ENCODE measurements at regions not wholly inside any gene's neighbourhood (a gene's known extent, or its start where the extent isn't known, plus 50 kb on each side); places are given as distances from the start of the nearest gene placed in this dataset.
"Not testable (repeated sequence)": the region's sequence is repeated elsewhere in the genome, so short reads cannot be mapped to it uniquely, and the experiment has no call there.

DNA sequence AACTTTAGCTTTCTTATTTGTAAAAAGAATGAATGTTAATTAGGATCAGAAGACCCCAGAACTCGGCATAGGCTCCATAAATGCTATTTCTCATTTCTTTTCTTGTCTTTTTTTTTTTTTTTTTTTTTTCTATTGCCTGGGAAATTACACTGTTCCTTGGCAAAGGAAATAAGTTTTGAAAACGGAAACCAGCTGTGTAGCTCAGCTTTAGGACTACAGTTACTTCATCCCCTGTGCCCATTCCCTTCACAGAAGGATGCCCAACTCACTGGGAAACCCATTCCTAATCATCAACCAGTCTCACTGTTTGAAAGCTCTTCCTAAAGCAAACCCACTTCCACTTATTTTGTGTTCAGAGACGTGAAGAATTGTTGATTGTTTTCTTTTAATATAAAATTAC lies 254.0 kb upstream of the IL12A start:
- no peaks in the 10 kb centered on the region for H3K36me3 ChIP-seq (ENCODE audit: insufficient read depth, low read length)
- H3K4me3 ChIP-seq, result no peak overlapping the region
- no peaks in the 10 kb centered on the region for H3K9me3 ChIP-seq (ENCODE audit: low read depth, low read length)
- TF ChIP-seq POLR2AphosphoS5 (IDR thresholded peaks at IDR 0.05; ENCODE audit: borderline replicate concordance, low read depth, low read length), result no peak
- TF ChIP-seq FOXP2 (optimal IDR thresholded peaks at IDR 0.05; ENCODE audit: control extremely low read depth, extremely low read length, insufficient read depth), result no peak
- no peak overlapping the region for H3K27ac ChIP-seq
- no peak overlapping the region for H3K9ac ChIP-seq (ENCODE audit: insufficient read length)
- DNase-seq (ENCODE audit: low read depth, low spot score), result no peak

DNA sequence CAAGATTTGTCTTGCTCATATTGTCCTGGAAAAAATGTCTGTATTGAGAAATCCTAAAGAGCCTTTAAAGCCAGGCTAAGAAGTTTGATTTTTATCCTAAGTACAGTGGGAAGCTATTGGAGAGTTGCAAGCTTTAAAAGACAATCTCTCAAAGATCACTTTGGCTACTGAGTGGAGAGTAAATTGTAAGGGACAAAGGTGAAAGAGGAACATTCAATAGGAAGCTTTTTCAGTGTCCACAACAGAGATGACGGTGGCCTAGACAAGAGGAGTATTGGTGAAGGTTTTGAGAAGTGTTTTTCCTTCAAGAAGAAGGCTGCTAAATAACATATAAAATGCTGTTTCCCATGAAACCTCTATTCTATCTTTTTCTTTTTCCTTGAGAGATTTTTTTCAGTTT lies 249.5 kb upstream of the IL12A start:
- Histone ChIP-seq H3K27ac (no peak overlapping the region), H3K4me3 (no peak overlapping the region), H3K9ac (ENCODE audit: insufficient read length) (no peak overlapping the region), H3K9me3 (ENCODE audit: low read depth, low read length) (no peaks in the 10 kb centered on the region), H3K36me3 (ENCODE audit: insufficient read depth, low read length) (no peaks in the 10 kb centered on the region)
- no peak for TF ChIP-seq FOXP2 (optimal IDR thresholded peaks at IDR 0.05; ENCODE audit: control extremely low read depth, extremely low read length, insufficient read depth)
- no peak for TF ChIP-seq EZH2 (IDR thresholded peaks at IDR 0.05)
- no peak for TF ChIP-seq POLR2AphosphoS5 (IDR thresholded peaks at IDR 0.05; ENCODE audit: borderline replicate concordance, low read depth, low read length)
- no peak for DNase-seq (ENCODE audit: low read depth, low spot score)

DNA sequence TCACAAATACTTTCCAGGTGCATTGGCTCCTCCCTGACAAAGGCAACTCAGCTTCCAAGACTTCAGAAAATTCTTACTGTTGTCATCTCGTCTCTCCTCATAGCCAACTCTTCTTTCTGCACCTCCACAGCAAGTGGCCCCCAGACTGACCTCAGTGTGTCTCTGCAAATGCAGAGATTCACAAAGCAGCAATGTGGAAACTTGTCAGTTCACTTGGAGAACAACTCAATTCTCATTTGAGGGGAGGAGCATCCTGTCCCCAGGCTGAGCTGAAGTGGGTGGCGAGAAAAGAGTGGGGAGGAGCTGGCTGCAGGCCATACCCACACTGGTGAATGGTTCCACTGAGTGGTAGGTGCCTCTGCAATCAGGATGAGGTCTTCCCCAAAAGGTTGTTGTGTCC lies 248.7 kb upstream of the IL12A start:
- no peaks in the 10 kb centered on the region for H3K9me3 ChIP-seq (ENCODE audit: low read depth, low read length)
- TF ChIP-seq EZH2 (IDR thresholded peaks at IDR 0.05), result no peak
- TF ChIP-seq FOXP2 (optimal IDR thresholded peaks at IDR 0.05; ENCODE audit: control extremely low read depth, extremely low read length, insufficient read depth), result no peak
- no peak for TF ChIP-seq POLR2AphosphoS5 (IDR thresholded peaks at IDR 0.05; ENCODE audit: borderline replicate concordance, low read depth, low read length)
- no peak overlapping the region for H3K27ac ChIP-seq
- no peak for DNase-seq (ENCODE audit: low read depth, low spot score)
- no peak overlapping the region for H3K9ac ChIP-seq (ENCODE audit: insufficient read length)
- no peak overlapping the region for H3K4me3 ChIP-seq
- no peaks in the 10 kb centered on the region for H3K36me3 ChIP-seq (ENCODE audit: insufficient read depth, low read length)

DNA sequence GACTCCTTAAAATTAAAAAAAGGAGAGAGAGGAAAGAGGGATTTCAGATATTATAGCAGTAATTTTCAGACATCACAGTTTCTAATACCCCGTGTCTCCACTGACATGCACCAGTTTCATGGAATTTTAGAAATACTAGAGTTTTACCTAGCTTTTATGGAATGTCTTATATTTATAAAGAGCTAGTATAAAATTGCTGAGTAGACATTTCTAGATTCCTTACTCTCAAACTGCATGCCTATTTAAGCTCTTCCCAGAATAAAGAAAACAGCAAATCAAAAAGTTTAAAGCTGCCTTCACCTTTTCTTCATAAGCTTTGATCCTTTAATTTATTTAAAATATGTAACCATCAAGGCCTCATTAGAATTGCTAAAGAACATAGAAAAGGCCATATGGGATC lies 247.4 kb upstream of the IL12A start:
- TF ChIP-seq POLR2AphosphoS5 (IDR thresholded peaks at IDR 0.05; ENCODE audit: borderline replicate concordance, low read depth, low read length), result no peak
- H3K9me3 ChIP-seq (ENCODE audit: low read depth, low read length), result no peaks in the 10 kb centered on the region
- H3K27ac ChIP-seq, result no peak overlapping the region
- no peak overlapping the region for H3K4me3 ChIP-seq
- no peak for DNase-seq (ENCODE audit: low read depth, low spot score)
- H3K36me3 ChIP-seq (ENCODE audit: insufficient read depth, low read length), result no peaks in the 10 kb centered on the region
- no peak overlapping the region for H3K9ac ChIP-seq (ENCODE audit: insufficient read length)

DNA sequence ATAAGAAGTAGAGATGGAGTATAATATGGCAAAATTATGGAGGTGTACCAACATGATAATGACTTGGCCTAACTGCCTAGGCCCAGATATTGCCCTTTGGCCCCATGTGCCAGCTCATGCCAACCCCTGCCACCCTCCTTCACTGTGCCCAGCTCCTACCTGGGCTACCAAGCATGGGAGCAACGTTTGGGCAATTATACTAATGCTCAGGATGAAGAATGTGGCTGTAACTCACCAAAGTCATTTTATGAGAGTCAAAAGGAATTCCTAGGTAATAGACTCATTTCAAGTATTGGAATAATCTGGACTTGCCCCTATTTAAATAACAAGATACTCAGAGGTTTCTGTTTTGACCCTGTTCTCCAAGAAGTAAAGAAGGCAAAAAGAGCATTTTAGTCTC lies 240.2 kb upstream of the IL12A start:
- no peak overlapping the region for H3K4me3 ChIP-seq
- no peaks in the 10 kb centered on the region for H3K9me3 ChIP-seq (ENCODE audit: low read depth, low read length)
- no peak overlapping the region for H3K27ac ChIP-seq
- no peak overlapping the region for H3K9ac ChIP-seq (ENCODE audit: insufficient read length)
- H3K36me3 ChIP-seq (ENCODE audit: insufficient read depth, low read length), result no peaks in the 10 kb centered on the region
- no peak for DNase-seq (ENCODE audit: low read depth, low spot score)
- no peak for TF ChIP-seq EZH2 (IDR thresholded peaks at IDR 0.05)
- no peak for TF ChIP-seq POLR2AphosphoS5 (IDR thresholded peaks at IDR 0.05; ENCODE audit: borderline replicate concordance, low read depth, low read length)
- no peak for TF ChIP-seq FOXP2 (optimal IDR thresholded peaks at IDR 0.05; ENCODE audit: control extremely low read depth, extremely low read length, insufficient read depth)

DNA sequence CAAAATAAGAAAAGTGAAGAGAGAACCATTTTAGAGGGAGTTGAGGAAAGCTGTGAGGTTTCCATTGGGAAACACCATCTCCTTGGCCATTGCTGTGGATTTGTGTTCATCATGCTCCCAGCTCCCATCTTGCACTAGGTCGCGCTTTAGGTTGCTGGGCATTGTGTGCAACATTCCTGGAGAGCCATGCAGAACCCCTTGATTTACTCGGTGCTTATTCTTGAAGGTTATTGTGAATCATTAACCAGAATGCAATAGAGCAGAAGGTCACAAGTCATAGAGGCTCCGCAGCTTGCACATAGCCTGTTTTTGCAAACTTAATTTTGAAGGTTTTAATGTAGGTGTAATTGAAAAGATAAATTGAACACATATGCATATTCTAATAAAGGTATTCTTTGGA lies 239.2 kb upstream of the IL12A start:
- TF ChIP-seq EZH2 (IDR thresholded peaks at IDR 0.05), result no peak
- TF ChIP-seq FOXP2 (optimal IDR thresholded peaks at IDR 0.05; ENCODE audit: control extremely low read depth, extremely low read length, insufficient read depth), result no peak
- TF ChIP-seq POLR2AphosphoS5 (IDR thresholded peaks at IDR 0.05; ENCODE audit: borderline replicate concordance, low read depth, low read length), result no peak
- no peak for DNase-seq (ENCODE audit: low read depth, low spot score)
- H3K27ac ChIP-seq, result no peak overlapping the region

DNA sequence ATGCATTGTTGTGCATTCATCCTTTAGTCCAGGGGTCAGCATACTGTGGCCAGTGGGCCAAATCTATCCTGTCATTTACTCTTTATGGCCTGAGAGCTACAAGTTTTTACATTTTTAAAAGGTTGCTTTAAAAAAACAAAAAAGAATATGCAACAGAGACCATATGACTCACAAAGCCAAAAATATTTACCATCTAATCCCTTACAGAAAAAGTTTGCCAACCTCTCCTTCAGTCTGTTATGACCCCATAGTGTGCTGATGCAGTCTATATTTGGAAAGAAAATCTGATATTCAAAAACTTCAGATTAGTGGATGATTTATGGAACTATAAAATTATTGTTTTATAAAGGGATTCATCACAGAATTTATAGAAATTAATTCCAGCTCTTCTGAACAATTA lies 237.5 kb upstream of the IL12A start:
- H3K9me3 ChIP-seq (ENCODE audit: low read depth, low read length), result no peaks in the 10 kb centered on the region
- TF ChIP-seq EZH2 (IDR thresholded peaks at IDR 0.05), result no peak
- no peak for TF ChIP-seq POLR2AphosphoS5 (IDR thresholded peaks at IDR 0.05; ENCODE audit: borderline replicate concordance, low read depth, low read length)
- TF ChIP-seq FOXP2 (optimal IDR thresholded peaks at IDR 0.05; ENCODE audit: control extremely low read depth, extremely low read length, insufficient read depth), result no peak
- H3K36me3 ChIP-seq (ENCODE audit: insufficient read depth, low read length), result no peaks in the 10 kb centered on the region
- H3K4me3 ChIP-seq, result no peak overlapping the region
- H3K27ac ChIP-seq, result no peak overlapping the region
- no peak for DNase-seq (ENCODE audit: low read depth, low spot score)
- H3K9ac ChIP-seq (ENCODE audit: insufficient read length), result no peak overlapping the region

More for the DNA sequence above, 239.2 kb upstream of the IL12A start:
- Histone ChIP-seq H3K9ac (ENCODE audit: insufficient read length) (no peak overlapping the region), H3K9me3 (ENCODE audit: low read depth, low read length) (no peaks in the 10 kb centered on the region), H3K36me3 (ENCODE audit: insufficient read depth, low read length) (no peaks in the 10 kb centered on the region), H3K4me3 (no peak overlapping the region)

DNA sequence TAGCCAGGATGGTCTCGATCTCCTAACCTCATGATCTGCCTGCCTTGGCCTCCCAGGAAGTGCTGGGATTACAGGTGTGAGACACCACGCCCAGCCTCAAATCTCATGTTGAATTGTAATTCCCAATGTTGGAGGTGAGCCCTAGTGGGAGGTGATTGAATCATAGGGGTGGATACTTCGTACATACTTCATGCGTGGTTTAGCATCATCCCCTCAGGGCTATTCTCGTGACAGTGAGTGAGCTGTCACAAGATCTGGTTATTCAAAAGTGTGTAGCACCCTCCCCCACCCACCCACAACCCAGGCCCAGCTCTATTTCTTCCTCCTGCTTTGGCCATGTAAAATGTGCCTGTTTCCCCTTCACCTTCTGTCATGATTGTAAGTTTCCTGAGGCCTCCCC lies 236.9 kb upstream of the IL12A start:
- DNase-seq (ENCODE audit: low read depth, low spot score), result no peak

DNA sequence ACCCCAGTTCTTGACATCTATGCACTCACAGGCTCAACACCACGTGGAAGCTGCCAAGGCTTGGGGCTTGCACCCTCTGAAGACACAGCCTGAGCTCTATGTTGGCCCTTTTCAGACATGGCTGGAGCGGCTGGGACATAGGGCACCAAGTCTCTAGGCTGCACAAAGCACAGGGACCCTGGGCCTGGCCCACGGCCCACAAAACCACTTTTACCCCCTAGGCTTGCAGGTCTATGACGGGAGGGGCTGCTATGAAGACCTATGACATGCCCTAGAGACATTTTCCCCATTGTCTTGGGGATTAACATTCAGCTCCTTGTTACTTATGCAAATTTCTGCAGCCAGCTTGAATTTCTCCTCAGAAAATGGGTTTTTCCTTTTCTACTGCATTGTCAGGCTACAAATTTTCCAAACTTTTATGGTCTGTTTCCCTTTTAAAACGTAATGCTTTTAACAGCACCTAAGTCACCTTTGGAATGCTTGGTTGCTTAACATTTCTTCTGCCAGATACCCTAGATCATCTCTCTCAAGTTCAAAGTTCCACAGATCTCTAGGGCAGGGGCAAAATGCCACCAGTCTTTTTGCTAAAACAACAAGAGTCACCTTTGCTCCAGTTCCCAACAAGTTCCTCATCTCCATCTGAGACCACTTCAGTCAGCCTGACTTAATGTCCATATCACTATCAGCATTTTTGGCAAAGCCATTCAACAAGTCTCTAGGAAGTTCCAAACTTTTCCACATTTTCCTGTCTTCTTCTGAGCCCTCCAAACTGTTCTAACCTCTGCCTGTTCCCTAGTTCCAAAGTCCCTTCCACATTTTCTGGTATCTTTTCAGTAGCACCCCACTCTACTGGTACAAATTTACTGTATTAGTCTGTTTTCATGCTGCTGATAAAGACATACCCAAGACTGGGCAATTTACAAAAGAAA lies 232.1 kb upstream of the IL12A start:
- not testable (repeated sequence) for H3K36me3 ChIP-seq (ENCODE audit: insufficient read depth, low read length); H3K9ac ChIP-seq (ENCODE audit: insufficient read length); H3K27ac ChIP-seq; DNase-seq (ENCODE audit: low read depth, low spot score); H3K9me3 ChIP-seq (ENCODE audit: low read depth, low read length); H3K4me3 ChIP-seq

More for the DNA sequence above, 236.9 kb upstream of the IL12A start:
- H3K36me3 ChIP-seq (ENCODE audit: insufficient read depth, low read length), result no peaks in the 10 kb centered on the region
- TF ChIP-seq POLR2AphosphoS5 (IDR thresholded peaks at IDR 0.05; ENCODE audit: borderline replicate concordance, low read depth, low read length) (no peak), EZH2 (IDR thresholded peaks at IDR 0.05) (no peak), FOXP2 (optimal IDR thresholded peaks at IDR 0.05; ENCODE audit: control extremely low read depth, extremely low read length, insufficient read depth) (no peak)
- H3K4me3 ChIP-seq, result no peak overlapping the region
- no peak overlapping the region for H3K9ac ChIP-seq (ENCODE audit: insufficient read length)
- no peak overlapping the region for H3K27ac ChIP-seq
- H3K9me3 ChIP-seq (ENCODE audit: low read depth, low read length), result no peaks in the 10 kb centered on the region

Data from SK-N-MC (cell line).